ENCODE measurements at regions not wholly inside any gene's neighbourhood (a gene's known extent, or its start where the extent isn't known, plus 50 kb on each side); places are given as distances from the start of the nearest gene placed in this dataset.
"Not testable (repeated sequence)": the region's sequence is repeated elsewhere in the genome, so short reads cannot be mapped to it uniquely, and the experiment has no call there.

DNA sequence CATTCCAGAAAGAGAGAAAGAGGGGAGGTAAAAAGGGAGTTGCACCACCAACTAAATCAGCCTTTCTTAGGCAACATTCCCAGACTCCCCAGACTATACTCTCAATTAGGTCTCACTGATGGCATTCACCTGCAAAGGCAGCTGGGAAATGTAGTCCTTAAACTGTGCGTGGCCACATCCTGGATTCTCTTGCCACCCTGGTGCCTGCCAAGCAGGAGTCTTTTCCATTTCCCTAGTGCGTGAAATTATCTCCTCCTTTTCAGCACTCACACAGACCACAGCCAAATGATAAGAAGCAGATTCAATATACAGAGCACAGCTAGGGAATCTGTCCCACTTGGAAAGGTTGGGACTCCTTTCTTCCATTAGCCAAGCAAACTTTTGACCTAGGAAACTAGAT is 298.0 kb downstream of the ANAPC1 start:
- not testable (repeated sequence) for H3K9me2 ChIP-seq (replicated peaks; ENCODE audit: control insufficient read depth, low read length); H3K4me2 ChIP-seq (ENCODE audit: low read length); H3K9me3 ChIP-seq (ENCODE audit: control insufficient read depth, insufficient read depth, low read length); H4K20me1 ChIP-seq (ENCODE audit: control insufficient read depth, insufficient read depth, low read depth, low read length); H3K27ac ChIP-seq (ENCODE audit: low read depth, low read length); H3K4me3 ChIP-seq (ENCODE audit: low read length); H3F3A ChIP-seq (ENCODE audit: control insufficient read depth, insufficient read depth); H3K36me3 ChIP-seq (ENCODE audit: control insufficient read depth, low read length); H3K4me1 ChIP-seq (ENCODE audit: control insufficient read depth, low read length); H3K79me2 ChIP-seq (ENCODE audit: control insufficient read depth, low read length); H3K27me3 ChIP-seq (ENCODE audit: control insufficient read depth, low read length)

DNA sequence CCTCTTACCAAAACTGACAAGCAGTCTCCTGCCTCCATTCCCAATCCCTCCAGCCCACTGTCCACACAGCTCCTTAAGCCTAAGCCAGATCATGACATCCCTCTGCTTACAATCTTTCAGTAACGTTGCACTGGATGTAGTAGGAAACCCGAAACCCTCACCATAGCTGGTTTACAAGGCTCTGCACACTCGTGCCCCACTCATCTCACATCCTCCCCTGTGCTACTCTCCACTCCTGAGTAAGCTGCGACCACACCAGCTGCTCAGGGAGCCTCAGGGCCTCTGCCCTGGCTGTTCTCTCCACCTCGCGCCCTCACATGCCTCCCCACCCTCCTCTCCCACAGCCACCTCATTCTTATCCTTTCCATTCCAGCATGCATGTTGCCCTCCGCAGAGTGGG is 288.9 kb downstream of the ANAPC1 start:
- not testable (repeated sequence) for H4K20me1 ChIP-seq (ENCODE audit: control insufficient read depth, insufficient read depth, low read depth, low read length); H3K4me1 ChIP-seq (ENCODE audit: control insufficient read depth, low read length); H3K9me2 ChIP-seq (replicated peaks; ENCODE audit: control insufficient read depth, low read length); H3K79me2 ChIP-seq (ENCODE audit: control insufficient read depth, low read length); H3K27me3 ChIP-seq (ENCODE audit: control insufficient read depth, low read length); H3K4me3 ChIP-seq (ENCODE audit: low read length); H3K4me2 ChIP-seq (ENCODE audit: low read length); H3K36me3 ChIP-seq (ENCODE audit: control insufficient read depth, low read length); H3K9me3 ChIP-seq (ENCODE audit: control insufficient read depth, insufficient read depth, low read length); H3K27ac ChIP-seq (ENCODE audit: low read depth, low read length); H3F3A ChIP-seq (ENCODE audit: control insufficient read depth, insufficient read depth)

DNA sequence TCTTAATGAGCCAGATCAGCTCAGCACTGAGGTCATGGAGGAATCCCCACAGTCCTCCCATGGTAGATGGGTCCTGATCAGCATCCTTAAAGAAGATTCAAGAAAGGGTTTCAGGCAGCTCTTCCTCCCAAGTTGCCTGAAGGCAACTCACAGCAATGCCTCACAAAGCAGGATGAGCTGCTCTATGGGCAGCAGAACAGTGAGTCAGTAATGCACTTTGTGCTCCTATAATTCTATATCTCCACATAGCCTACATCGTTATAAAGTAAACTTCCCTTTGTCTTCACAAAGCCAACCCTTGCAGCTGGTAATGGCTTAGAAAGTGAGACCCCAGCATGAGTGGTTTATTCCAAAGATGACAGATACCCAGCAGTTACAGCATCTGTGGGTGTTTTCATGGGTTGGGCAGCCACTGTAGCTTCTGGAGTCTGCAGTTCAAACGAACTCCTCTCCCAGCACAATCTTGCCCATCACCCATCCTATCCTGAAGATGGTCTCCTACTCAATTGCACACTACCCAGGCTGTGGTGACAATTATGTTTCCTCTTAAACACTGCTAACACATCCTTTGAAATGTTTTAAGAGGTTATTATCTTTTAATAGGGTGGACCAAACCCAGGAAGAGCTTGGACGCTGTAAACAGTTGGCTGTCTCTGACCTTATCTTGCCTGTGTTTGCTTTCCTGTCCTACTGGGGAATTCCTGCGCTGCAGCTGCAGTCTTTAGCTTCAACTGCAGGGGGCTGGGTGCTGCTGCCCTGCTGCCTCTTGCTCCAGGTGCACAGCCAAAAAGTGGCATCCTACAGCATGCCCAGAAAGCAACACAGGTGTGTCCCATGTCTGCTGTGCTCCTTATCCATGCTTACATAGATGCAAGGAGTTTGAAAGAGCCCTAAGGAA is 286.9 kb downstream of the ANAPC1 start:
- not testable (repeated sequence) for H3K4me1 ChIP-seq (ENCODE audit: control insufficient read depth, low read length); H3K79me2 ChIP-seq (ENCODE audit: control insufficient read depth, low read length); H3K27ac ChIP-seq (ENCODE audit: low read depth, low read length); H3K9me2 ChIP-seq (replicated peaks; ENCODE audit: control insufficient read depth, low read length); H3K4me3 ChIP-seq (ENCODE audit: low read length); H3F3A ChIP-seq (ENCODE audit: control insufficient read depth, insufficient read depth); H3K36me3 ChIP-seq (ENCODE audit: control insufficient read depth, low read length); H3K9me3 ChIP-seq (ENCODE audit: control insufficient read depth, insufficient read depth, low read length); H3K4me2 ChIP-seq (ENCODE audit: low read length); H3K27me3 ChIP-seq (ENCODE audit: control insufficient read depth, low read length); H4K20me1 ChIP-seq (ENCODE audit: control insufficient read depth, insufficient read depth, low read depth, low read length)

DNA sequence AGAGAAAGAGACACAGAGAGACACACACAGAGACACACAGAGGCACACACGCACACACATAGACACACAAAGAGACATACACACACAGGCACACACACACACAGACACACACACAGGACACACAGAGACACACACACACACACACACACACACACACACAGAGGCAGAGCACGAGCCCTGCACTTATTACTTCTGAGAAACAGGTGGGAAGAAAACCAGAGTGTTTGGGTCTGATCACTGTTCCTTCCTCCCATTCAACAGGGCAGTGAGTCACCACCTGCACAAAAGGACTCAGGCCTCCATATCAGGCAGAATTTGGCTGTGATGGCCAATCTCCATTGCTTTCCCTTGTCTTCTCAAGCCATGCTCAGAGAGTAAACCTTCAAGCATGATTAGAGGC is 285.0 kb downstream of the ANAPC1 start:
- H3K36me3 ChIP-seq (ENCODE audit: control insufficient read depth, low read length); H4K20me1 ChIP-seq (ENCODE audit: control insufficient read depth, insufficient read depth, low read depth, low read length); H3K9me2 ChIP-seq (replicated peaks; ENCODE audit: control insufficient read depth, low read length); H3K4me1 ChIP-seq (ENCODE audit: control insufficient read depth, low read length); H3K27ac ChIP-seq (ENCODE audit: low read depth, low read length); H3F3A ChIP-seq (ENCODE audit: control insufficient read depth, insufficient read depth); H3K4me3 ChIP-seq (ENCODE audit: low read length); H3K27me3 ChIP-seq (ENCODE audit: control insufficient read depth, low read length); H3K79me2 ChIP-seq (ENCODE audit: control insufficient read depth, low read length); H3K9me3 ChIP-seq (ENCODE audit: control insufficient read depth, insufficient read depth, low read length); H3K4me2 ChIP-seq (ENCODE audit: low read length): not testable (repeated sequence)

DNA sequence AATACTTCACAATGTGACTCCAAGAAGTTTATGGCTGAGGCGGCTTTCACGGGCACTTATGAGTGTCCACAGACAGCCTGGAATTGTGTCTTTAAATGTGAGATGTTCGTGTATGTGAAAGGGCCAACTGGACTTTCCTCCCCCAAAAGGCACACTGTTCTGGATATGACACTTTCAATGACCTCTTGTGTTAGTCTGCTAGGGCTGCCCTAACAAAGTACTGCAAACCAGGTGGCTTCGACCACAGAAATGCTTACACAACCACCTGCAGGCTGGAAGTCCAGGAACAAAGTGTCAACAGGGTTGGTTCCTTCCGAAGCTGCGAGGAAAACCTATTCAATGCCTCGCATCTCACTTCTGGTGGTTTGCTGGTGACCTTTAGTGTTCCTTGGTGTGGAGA is 281.7 kb downstream of the ANAPC1 start:
- H3K4me2 ChIP-seq (ENCODE audit: low read length); H3K9me2 ChIP-seq (replicated peaks; ENCODE audit: control insufficient read depth, low read length); H3K27ac ChIP-seq (ENCODE audit: low read depth, low read length); H3K9me3 ChIP-seq (ENCODE audit: control insufficient read depth, insufficient read depth, low read length); H4K20me1 ChIP-seq (ENCODE audit: control insufficient read depth, insufficient read depth, low read depth, low read length); H3K36me3 ChIP-seq (ENCODE audit: control insufficient read depth, low read length); H3K79me2 ChIP-seq (ENCODE audit: control insufficient read depth, low read length); H3F3A ChIP-seq (ENCODE audit: control insufficient read depth, insufficient read depth); H3K4me3 ChIP-seq (ENCODE audit: low read length); H3K27me3 ChIP-seq (ENCODE audit: control insufficient read depth, low read length); H3K4me1 ChIP-seq (ENCODE audit: control insufficient read depth, low read length): not testable (repeated sequence)

DNA sequence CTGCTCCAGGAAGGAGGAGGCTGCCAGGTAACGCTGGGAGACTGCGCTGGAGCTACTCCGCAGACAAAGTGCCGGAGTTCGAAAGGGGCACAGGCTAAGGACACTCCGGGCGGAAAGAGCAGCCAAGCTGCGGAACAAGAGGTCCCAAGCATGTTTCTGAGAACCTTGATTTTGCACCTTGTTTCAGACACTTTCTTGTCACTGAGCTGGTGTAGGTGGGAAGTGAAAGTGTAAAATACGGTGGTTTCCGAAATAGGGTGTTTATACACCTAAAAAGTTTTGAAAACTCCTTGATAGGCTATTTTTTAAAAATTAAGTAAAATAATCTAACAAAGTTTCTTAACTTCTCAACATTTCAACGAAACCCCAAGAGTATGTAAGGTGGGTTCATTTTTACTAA is 278.2 kb downstream of the ANAPC1 start:
- not testable (repeated sequence) for H4K20me1 ChIP-seq (ENCODE audit: control insufficient read depth, insufficient read depth, low read depth, low read length); H3K4me2 ChIP-seq (ENCODE audit: low read length); H3F3A ChIP-seq (ENCODE audit: control insufficient read depth, insufficient read depth); H3K4me3 ChIP-seq (ENCODE audit: low read length); H3K27me3 ChIP-seq (ENCODE audit: control insufficient read depth, low read length); H3K9me2 ChIP-seq (replicated peaks; ENCODE audit: control insufficient read depth, low read length); H3K9me3 ChIP-seq (ENCODE audit: control insufficient read depth, insufficient read depth, low read length); H3K27ac ChIP-seq (ENCODE audit: low read depth, low read length); H3K79me2 ChIP-seq (ENCODE audit: control insufficient read depth, low read length); H3K36me3 ChIP-seq (ENCODE audit: control insufficient read depth, low read length); H3K4me1 ChIP-seq (ENCODE audit: control insufficient read depth, low read length)

DNA sequence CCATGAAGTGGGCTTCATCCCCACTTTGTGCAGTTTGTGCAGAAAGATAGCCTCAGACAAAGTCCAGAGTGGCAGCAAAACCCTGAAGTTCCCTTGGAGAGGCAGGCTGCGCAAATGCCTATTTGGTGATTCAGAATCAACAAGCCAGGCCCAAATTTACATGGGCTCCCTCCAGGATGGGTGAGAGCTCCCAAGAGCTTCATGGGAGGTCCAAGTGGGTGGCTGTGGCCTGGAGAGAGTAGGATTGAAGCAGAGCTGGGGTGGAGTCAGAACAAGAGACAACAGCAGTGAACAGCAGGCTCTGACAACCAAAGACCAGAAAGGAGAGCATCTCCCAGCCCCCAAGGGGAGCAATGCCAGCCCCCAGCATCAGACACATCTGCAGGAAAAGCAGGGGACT is 277.4 kb downstream of the ANAPC1 start:
- not testable (repeated sequence) for H3K4me2 ChIP-seq (ENCODE audit: low read length); H3K4me3 ChIP-seq (ENCODE audit: low read length); H3K79me2 ChIP-seq (ENCODE audit: control insufficient read depth, low read length); H4K20me1 ChIP-seq (ENCODE audit: control insufficient read depth, insufficient read depth, low read depth, low read length); H3F3A ChIP-seq (ENCODE audit: control insufficient read depth, insufficient read depth); H3K36me3 ChIP-seq (ENCODE audit: control insufficient read depth, low read length); H3K9me2 ChIP-seq (replicated peaks; ENCODE audit: control insufficient read depth, low read length); H3K27me3 ChIP-seq (ENCODE audit: control insufficient read depth, low read length); H3K27ac ChIP-seq (ENCODE audit: low read depth, low read length); H3K9me3 ChIP-seq (ENCODE audit: control insufficient read depth, insufficient read depth, low read length)
- peaks cover 10% of the 10 kb centered on the region for H3K4me1 ChIP-seq (ENCODE audit: control insufficient read depth, low read length)

DNA sequence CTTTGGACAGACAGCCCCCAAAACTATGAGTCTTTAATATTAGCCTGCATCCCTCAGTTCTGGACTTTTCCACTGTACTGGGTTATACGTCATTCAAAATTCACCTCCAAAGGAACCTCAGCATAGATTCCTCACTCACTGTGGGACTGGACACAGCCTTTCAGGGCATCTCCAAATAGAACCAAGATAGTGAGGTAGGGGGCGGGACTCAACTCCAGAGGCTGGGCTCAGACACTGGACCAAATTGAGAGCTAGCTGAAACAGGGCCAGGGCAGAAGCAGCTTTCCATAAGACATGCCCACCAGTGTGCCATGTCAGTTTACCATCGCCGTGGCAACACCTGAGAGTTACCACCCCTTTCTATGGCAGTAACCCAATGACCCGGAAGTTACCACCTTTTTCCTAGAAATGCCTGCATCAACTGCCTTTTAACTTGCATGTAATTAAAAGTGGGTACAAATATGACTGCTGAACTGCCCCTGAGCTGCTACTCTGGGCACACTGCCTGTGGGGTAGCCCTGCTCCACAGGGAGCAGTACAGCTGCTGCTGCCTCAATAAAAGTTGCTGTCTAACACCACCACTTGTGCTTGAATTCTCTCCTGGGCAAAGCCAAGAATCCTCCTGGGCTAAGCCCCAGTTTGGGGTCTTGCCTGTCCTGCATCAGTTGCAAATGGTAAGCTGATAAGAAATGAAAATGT is 274.7 kb downstream of the ANAPC1 start:
- not testable (repeated sequence) for H3K4me2 ChIP-seq (ENCODE audit: low read length); H3K4me3 ChIP-seq (ENCODE audit: low read length); H3K36me3 ChIP-seq (ENCODE audit: control insufficient read depth, low read length); H3K9me2 ChIP-seq (replicated peaks; ENCODE audit: control insufficient read depth, low read length); H3K79me2 ChIP-seq (ENCODE audit: control insufficient read depth, low read length); H3F3A ChIP-seq (ENCODE audit: control insufficient read depth, insufficient read depth); H4K20me1 ChIP-seq (ENCODE audit: control insufficient read depth, insufficient read depth, low read depth, low read length); H3K27ac ChIP-seq (ENCODE audit: low read depth, low read length); H3K27me3 ChIP-seq (ENCODE audit: control insufficient read depth, low read length); H3K9me3 ChIP-seq (ENCODE audit: control insufficient read depth, insufficient read depth, low read length)
- peaks cover 10% of the 10 kb centered on the region for H3K4me1 ChIP-seq (ENCODE audit: control insufficient read depth, low read length)

Data from DOHH2 (cell line).